ENCODE measurements at regions not wholly inside any gene's neighbourhood (a gene's known extent, or its start where the extent isn't known, plus 50 kb on each side); places are given as distances from the start of the nearest gene placed in this dataset.

DNA sequence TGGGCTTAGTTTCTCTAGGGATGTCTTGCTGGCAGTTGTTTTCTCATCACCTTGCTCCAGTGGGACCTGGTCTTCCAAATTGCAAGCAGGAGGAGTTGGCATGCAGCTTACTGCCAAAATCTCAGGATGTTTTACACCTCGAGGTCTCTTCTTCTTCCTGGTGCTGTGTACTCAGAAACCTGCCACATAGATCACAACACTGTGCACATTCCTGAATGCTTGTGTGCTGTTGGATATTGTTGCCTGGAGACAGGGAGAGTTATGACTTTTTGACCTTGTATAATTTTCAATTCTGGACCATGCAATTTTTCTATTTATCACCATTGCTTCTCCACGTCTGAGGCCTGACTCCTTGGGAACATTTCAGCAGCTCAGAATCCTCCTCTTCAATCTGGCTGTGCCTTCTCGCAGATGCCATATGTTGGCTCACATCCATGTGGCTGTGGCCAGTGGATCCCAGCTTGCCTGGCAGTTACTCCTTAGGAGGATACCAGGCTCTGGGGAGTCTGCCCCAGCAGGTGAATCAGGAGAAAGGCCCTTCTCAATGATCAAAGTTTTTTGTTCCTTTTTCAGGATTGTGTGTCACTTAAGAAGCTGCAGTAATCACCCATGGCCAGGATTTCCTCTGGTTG lies 489.3 kb downstream of the TSN start:
- no peak for ATAC-seq (ENCODE audit: low FRiP score in 2 of 2)
- Histone ChIP-seq H3K4me1 (no peaks in the 10 kb centered on the region), H3K27me3 (no peaks in the 10 kb centered on the region), H3K9me3 (no peaks in the 10 kb centered on the region), H3K4me3 (no peak overlapping the region), H3K36me3 (no peaks in the 10 kb centered on the region), H3K27ac (no peak overlapping the region)
- DNase-seq = no peak
- no peak for TF ChIP-seq EP300 (IDR thresholded peaks at IDR 0.05)
- TF ChIP-seq, protein P1, sequence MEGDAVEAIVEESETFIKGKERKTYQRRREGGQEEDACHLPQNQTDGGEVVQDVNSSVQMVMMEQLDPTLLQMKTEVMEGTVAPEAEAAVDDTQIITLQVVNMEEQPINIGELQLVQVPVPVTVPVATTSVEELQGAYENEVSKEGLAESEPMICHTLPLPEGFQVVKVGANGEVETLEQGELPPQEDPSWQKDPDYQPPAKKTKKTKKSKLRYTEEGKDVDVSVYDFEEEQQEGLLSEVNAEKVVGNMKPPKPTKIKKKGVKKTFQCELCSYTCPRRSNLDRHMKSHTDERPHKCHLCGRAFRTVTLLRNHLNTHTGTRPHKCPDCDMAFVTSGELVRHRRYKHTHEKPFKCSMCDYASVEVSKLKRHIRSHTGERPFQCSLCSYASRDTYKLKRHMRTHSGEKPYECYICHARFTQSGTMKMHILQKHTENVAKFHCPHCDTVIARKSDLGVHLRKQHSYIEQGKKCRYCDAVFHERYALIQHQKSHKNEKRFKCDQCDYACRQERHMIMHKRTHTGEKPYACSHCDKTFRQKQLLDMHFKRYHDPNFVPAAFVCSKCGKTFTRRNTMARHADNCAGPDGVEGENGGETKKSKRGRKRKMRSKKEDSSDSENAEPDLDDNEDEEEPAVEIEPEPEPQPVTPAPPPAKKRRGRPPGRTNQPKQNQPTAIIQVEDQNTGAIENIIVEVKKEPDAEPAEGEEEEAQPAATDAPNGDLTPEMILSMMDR (IDR thresholded peaks at IDR 0.05) = no peak
- no peak for TF ChIP-seq POLR2AphosphoS5 (IDR thresholded peaks at IDR 0.05)
- TF ChIP-seq POLR2A (IDR thresholded peaks at IDR 0.05) = no peak
- 65 to 76% methylated on average over 3 of the region's 3 CpGs for WGBS, 2 donors

DNA sequence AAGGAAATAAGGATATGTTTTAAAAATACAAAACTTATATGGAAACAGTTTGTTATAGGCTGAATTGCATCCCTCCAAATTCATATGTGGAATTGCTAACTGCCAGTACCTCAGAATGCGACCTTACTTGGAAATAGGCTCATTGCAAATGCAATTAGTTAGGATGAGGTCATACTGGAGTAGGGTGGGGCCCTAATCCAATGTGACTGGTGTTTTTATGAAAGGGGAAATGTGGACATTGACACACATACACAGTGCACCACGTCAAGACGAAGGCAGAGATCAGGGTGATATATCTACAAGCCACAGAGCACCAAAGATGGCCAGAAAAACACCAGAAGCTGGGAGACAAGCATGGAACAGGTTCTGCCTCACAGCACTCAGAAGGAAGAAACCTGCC lies 494.2 kb downstream of the TSN start:
- Histone ChIP-seq H3K4me1 (no peaks in the 10 kb centered on the region), H3K4me3 (no peak overlapping the region), H3K27me3 (no peaks in the 10 kb centered on the region), H3K9me3 (no peaks in the 10 kb centered on the region), H3K27ac (no peak overlapping the region), H3K36me3 (no peaks in the 10 kb centered on the region)
- 67 to 69% methylated on average over 3 of the region's 3 CpGs for WGBS, 2 donors
- DNase-seq (no peak), ATAC-seq (ENCODE audit: low FRiP score in 2 of 2) (no peak)
- TF ChIP-seq POLR2A (IDR thresholded peaks at IDR 0.05) (no peak), EP300 (IDR thresholded peaks at IDR 0.05) (no peak), POLR2AphosphoS5 (IDR thresholded peaks at IDR 0.05) (no peak)
- TF ChIP-seq, protein P1 (IDR thresholded peaks at IDR 0.05) = no peak

DNA sequence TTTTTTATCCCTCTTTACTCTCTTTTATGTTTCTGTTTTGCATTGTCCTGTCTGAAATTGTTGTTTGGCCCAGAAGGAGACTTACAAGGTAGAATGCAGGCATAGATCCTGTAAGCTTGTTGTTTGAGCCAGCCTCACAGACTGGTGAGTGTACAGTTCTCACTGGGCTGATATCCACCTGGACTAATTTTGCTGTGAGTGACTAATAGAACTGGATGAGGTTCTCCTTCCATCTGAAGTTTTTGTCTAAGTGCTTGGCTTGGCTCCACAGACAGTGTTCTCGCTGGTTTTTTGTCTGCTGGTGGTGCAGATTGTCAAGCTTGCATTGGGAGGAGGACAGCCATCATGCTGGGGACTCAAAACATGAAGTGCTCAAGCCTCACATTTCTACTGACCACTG lies 495.7 kb downstream of the TSN start:
- 92 to 100% methylated on average over 1 of the region's 1 CpG for WGBS, 2 donors
- ATAC-seq (ENCODE audit: low FRiP score in 2 of 2) = peak in 1 of 2 donors; percentile 41
- Histone ChIP-seq H3K27me3 (no peaks in the 10 kb centered on the region), H3K36me3 (no peaks in the 10 kb centered on the region), H3K9me3 (no peaks in the 10 kb centered on the region), H3K27ac (no peak overlapping the region), H3K4me3 (no peak overlapping the region), H3K4me1 (no peaks in the 10 kb centered on the region)
- TF ChIP-seq POLR2AphosphoS5 (IDR thresholded peaks at IDR 0.05) (no peak), POLR2A (IDR thresholded peaks at IDR 0.05) (no peak), EP300 (IDR thresholded peaks at IDR 0.05) (no peak)
- TF ChIP-seq, protein P1 (IDR thresholded peaks at IDR 0.05) = no peak
- DNase-seq = no peak

DNA sequence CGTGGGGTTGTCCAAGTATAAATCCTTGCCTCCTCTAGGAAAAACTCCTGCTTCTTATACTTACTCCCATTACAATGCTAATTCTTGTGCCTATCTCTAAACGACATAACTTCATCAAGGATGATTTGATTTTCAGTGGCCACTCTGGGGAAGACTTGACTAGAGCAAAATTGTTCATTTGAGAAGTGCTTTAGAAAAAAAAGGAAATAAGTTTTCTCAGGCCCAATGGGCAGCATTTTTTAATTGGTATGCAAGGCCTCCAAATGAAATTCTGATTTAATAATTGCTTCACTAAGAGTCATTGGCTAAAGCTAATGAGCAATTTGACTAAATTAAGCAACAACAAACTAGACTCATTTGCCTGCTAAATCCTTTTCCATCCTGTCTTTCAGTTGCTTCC lies 496.1 kb downstream of the TSN start:
- DNase-seq (no peak), ATAC-seq (ENCODE audit: low FRiP score in 2 of 2) (no peak)
- 80 to 86% methylated on average over 2 of the region's 2 CpGs for WGBS, 2 donors
- Histone ChIP-seq H3K9me3 (no peaks in the 10 kb centered on the region), H3K4me1 (no peaks in the 10 kb centered on the region), H3K4me3 (no peak overlapping the region), H3K27ac (no peak overlapping the region), H3K27me3 (no peaks in the 10 kb centered on the region), H3K36me3 (no peaks in the 10 kb centered on the region)
- no peak for TF ChIP-seq POLR2AphosphoS5 (IDR thresholded peaks at IDR 0.05)
- TF ChIP-seq POLR2A (IDR thresholded peaks at IDR 0.05) = no peak
- TF ChIP-seq, protein P1 (IDR thresholded peaks at IDR 0.05) = no peak
- no peak for TF ChIP-seq EP300 (IDR thresholded peaks at IDR 0.05)

DNA sequence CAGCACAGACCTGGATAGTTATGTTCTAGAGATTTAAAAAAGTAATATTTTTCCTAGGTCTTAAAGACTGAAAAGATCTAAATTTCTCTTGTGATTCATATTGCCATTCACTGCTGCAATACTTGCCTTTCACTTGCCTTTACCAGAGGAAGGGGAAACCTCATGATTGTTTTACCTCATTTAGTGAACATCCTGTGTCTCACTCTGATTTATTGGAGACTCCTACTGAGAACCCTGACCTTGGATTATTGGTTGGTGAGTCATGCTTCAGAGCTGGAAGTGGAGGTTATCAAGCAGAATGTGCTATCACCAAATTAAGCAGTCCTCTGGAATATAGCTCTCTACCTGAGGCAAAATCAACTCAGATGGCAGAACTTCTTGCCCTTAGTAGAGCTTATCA lies 500.5 kb downstream of the TSN start:
- H3K36me3 ChIP-seq = no peaks in the 10 kb centered on the region
- H3K4me1 ChIP-seq = no peaks in the 10 kb centered on the region
- TF ChIP-seq EP300 (IDR thresholded peaks at IDR 0.05) (no peak), POLR2A (IDR thresholded peaks at IDR 0.05) (no peak), POLR2AphosphoS5 (IDR thresholded peaks at IDR 0.05) (no peak)
- TF ChIP-seq, protein P1 (IDR thresholded peaks at IDR 0.05) = no peak
- H3K27ac ChIP-seq = no peak overlapping the region
- H3K9me3 ChIP-seq = no peaks in the 10 kb centered on the region
- no peaks in the 10 kb centered on the region for H3K27me3 ChIP-seq
- no peak overlapping the region for H3K4me3 ChIP-seq
- ATAC-seq (ENCODE audit: low FRiP score in 2 of 2) (no peak), DNase-seq (no peak)
